A673 (cell line): ENCODE measurements at regions not wholly inside any gene's neighbourhood (a gene's known extent, or its start where the extent isn't known, plus 50 kb on each side); places are given as distances from the start of the nearest gene placed in this dataset.

Source experiments
- CTCF ChIP-seq: fragments of 300-800, 200-600 bp; sonication (generic); conservative IDR thresholded peaks from 2 replicates; pipeline ENCODE4 v1.5.1; 2017; ENCODE audit warnings: low read depth, mild to moderate bottlenecking, antibody characterized with exemption, low read length, moderate library complexity, mixed read lengths
- EZH2 ChIP-seq: fragments of 200-600 bp; sonication (generic); IDR thresholded peaks from 2 replicates; pipeline ENCODE4 v1.6.1; 2017; ENCODE audit warnings: borderline replicate concordance, low read depth, mild to moderate bottlenecking, mixed read lengths, antibody characterized with exemption, low read length; ENCODE audit not compliant: poor library complexity, severe bottlenecking

GRCh38 chr2:16205631-16206030 lies 265.3 kb downstream of the MYCN start:
- no peak for TF ChIP-seq CTCF
- no peak for TF ChIP-seq EZH2
